Hepatocyte (in vitro differentiated cells): ENCODE measurements at regions not wholly inside any gene's neighbourhood (a gene's known extent, or its start where the extent isn't known, plus 50 kb on each side); places are given as distances from the start of the nearest gene placed in this dataset.

ENCODE experiments used
- CTCF ChIP-seq: fragments of 200-600 bp; sonication (generic); IDR thresholded peaks from 2 replicates; pipeline ENCODE4 v1.5.1; 2016; ENCODE audit warnings: antibody characterized with exemption, mild to moderate bottlenecking; ENCODE audit not compliant: poor library complexity
- EZH2 ChIP-seq: fragments of 200-600 bp; sonication (generic); IDR thresholded peaks from 2 replicates; pipeline ENCODE4 v1.6.1; 2016; ENCODE audit warnings: antibody characterized with exemption, mild to moderate bottlenecking, borderline replicate concordance

DNA sequence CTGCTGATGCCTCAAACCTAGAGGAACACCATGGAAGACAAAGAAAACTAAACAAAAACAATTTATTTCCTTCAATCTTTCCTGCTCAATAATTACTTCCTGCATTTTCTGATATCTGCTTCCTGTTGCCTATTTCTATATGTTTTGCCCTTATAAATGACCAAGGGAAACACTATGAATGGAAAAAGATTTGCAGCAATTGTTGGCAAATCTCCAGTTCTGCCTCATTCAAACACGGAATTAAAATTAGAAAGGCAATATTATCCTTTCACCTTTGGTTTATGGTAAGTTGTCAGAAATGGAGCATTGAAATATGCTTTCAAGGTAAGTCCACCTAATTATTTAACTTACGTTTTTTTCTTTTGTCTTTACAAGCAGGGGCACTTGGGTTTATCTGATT is 552.2 kb upstream of the ANKRD30A start:
- TF ChIP-seq CTCF (no peak), EZH2 (no peak)
